NCI-H2029 treated with DMSO at 0.1 percent for 48 hours (cell line): ENCODE measurements at regions not wholly inside any gene's neighbourhood (a gene's known extent, or its start where the extent isn't known, plus 50 kb on each side); places are given as distances from the start of the nearest gene placed in this dataset.

Experiments used
- DNase-seq: peaks from one replicate; lab custom pipeline; 2025; lab: John Stamatoyannopoulos, UW

DNA sequence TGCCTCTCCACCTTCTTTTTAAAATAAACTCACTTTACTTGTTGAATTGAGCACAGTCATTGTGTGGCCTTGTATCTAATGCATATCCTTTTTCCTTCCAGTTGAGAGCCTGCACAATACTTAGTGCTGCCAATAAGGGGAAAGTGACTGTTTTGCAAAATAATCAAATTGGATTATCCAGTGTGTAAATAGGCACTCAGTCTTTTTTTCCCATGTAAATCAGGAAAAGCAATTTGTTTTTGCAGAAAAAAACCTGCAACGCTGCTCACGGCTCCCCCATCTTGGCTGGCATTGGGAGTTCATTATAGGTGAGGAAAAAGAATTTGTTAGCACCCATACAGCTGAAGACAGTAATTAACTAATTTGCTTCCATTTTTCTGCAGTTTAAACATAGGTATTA is 299.9 kb downstream of the CSNK1G3 start:
- no peak for DNase-seq

DNA sequence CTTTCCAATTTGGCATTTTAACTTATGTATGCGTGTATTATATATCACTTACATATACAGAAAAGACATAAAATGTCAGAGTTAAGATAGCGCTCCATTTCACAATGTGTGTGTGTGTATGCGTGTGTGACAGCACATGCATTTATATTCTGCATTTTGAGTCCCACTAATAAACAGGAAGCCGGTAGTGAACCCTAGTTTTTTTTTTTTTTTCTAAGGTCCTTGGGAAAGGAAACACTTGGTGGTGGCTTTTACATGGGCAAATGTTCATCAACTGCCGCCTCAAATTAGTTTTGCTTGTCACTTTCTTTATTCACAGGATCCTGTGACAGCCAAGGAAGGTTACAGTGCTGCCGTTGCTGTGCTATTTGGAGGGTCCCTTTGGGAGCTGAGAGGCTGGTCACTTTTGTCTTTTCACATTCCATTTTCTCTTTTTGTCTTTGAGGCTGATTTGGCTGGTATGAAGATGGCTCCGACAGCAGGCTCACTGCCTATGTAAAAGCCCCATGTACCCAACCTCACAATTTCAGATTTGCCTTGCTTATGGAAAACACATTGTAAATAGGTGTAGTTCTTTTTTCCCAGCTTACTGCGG is 298.9 kb downstream of the CSNK1G3 start:
- no peak for DNase-seq

DNA sequence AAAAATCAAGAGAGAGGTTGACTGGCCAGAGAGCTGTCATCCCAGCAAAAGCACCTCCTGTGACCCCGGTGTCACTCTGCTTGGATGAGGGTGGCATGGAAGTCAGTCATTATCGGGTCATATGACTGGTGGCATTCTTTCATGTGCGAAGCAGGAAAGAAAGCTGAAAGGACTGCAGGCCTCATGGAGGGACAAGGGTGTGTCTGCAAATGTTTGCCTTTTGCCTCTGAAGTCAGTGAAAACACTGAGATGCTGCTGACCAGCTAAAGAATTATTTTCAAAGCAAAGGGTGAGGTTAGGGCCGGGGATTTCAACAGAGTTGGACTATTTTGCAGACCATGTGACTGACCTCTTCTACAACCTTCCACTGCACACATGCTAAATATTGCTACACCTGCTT is 298.3 kb downstream of the CSNK1G3 start:
- no peak for DNase-seq

DNA sequence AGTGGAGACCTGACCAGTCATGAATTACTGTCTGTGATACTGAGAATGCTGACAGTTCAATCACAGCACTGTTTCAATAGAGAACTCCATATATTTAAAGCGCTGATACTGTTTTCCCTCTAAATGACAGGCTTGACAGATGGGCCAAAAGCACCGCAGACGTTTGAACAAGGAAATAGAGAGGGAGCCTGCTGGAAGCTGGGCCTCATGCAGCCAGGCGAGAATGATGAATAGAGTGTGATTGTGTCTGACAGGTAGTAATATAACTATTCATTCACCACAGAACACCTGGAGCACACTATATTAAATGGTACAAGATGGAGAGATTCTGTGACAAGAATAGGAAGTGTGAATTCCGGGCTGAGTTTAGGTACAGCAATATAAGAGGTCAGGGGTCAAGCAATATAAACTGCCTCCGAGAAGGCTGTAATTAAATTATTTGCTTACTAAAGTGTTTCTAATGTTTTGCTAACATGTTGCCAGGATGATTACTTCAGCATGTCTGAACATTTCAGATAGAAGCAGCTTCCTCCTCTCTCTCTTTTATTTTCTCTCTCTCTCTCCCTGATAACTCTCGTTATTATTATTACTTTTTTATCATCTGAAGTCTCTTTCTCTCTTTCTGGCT is 297.7 kb downstream of the CSNK1G3 start:
- peak; percentile 63 for DNase-seq

DNA sequence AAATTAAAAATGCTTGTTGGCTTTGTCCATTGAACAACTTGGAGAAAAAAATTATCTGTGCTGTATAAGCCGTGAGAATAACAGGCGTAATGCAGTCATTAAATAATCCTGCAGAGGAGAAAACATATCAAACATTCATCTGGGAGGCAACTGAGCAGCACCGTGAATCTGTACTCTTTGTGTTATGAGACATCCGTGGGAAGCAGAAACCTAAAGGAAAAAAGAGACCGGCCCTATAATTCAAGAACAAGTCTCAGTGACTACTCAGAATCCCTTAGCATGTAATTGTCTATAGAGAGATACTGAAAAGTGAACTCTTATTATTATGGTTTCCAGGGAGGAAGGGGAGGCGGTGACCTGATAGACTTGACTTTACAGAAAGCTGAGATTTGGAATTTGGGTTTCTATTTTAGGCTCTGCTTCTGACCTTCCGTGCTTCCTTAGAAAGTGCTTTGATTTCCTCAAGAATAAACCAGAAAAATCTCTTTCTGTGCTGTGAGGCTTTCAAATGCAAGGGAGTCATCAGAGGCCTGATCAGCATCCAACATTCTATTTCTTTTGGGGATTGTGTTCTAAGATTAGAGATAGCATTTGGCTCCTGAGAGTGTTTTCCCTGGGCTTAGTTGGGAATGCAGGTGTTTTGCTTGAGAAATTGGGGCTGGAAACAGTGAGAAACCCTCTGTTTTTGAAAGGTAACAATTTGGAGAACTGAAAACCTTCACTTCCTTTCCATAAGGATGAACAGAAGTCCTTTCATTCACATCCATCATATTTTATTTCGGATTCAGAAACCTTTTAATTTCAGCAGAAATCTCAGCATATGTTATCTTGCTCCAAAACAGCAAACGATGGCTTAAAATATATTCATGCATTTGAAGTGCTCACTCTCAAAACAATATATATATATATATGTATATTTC is 296.7 kb downstream of the CSNK1G3 start:
- DNase-seq, result no peak

DNA sequence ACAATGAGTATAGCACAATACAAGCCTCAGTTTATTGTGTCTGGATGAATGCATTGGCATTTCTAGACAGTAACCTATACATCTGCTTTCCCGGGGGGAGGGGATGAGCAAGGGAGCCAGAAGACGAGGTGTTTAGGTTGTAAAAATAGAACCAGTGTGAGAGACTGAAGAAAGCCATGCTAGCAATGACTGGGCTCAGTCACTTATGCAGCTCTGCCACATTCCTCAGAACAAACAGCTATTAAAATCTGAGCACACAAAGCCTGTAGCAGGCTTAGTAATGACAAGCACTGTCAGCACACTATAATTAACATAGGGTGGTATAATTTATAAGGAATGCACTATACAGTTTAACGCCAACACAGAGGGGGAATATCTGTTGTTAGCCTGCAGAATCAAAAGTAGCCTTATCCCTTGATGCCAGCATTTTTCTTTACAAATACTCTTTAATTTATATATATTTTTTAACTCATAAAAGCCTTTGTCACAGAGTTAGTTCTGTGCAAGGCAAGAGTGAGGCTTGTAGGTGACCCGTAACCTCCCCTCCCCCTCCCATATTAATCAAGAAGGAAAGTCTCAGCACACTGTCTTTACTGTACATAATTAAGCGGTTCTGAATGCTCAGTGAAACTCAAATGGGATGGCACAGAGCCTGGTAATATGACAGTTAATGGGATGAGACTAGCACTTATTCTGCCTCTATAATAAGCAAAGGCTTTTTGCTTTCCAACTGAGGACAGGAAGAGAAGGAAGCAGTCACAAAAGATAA is 295.4 kb downstream of the CSNK1G3 start:
- peak; percentile 23 for DNase-seq

DNA sequence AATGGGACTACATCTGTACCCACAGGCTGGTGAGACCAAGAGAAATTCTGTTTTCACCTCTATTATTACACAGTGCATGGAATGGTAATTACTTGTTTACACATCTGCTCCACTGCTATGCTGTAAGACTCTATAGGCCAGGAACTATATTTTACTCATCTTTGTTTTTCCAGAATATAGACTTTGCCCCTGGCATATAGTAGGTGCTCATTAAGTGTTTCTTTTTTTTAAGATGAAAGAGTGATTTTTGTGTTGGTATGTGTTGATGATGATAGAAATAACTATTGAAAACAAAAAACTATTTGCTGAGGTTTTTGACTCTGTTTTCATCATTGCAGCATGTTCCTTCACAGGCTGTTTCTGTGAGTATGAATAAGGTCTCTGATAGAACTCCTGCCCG is 294.7 kb downstream of the CSNK1G3 start:
- no peak for DNase-seq

DNA sequence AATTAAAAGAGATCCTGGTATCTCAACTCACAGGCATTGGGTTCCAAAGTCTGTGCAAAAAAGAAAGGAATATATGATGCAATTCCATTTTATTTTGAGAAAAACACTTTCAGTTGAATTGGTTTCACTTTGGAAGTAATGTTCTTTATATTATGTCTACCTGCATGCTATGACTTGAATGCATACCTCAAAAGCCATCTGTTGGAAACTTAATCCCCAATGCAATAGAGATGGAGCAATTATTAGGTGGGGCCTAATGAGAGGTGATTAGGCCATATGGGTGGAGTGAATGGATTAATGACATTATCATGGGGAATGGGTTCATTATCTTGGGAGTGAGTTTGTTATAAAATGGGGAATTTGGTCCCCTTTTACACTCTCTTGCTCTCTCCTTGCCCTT is 293.3 kb downstream of the CSNK1G3 start:
- DNase-seq, result no peak

DNA sequence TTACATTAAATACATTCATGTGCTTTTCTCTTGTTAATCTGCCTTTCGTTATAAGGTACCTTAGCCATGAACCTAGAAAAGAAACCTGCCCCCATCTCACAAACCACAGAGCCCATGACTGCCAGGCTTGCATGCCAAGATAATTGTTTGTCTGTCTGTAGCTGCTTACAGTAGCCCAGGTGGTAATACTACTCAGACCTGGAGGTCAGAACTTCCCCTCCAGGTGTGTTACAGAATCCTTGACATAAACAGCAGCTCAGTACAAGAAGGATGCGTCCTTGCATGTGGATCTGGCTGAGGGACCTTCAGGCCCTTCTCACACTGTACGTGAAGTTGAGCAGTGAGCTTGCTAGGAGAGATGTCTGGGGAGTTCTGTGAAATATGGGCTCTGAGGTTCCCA is 291.4 kb downstream of the CSNK1G3 start:
- no peak for DNase-seq

DNA sequence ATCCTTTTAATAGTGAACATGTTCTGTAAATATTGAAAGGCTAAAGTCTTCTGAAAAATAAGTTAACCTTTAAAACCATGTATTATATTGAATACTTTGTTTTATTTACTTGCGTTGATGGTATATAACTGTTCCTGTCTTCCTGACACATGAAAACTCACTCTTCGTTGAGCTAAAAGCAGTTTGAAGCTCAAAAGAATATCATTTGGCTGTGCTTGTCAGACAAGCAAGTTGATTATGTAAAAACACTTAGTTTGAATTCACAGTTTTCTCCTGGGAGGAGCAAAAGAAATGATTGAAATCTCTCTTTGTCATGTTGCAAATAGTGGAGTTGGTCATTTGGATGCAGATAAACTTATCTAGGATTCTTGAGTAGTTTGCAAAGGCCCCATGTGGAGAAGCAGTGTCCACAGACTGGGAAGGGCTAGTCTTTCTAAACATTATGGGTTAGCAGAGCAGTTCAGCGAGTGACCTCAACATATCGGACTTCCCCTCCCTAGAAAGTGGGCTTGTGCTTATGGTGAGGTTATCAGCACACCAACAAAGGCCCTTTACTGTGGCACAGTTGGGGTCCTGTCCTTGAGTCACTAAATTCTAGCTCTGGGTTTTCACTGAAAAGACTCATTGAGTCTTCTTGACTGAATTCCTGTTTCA is 290.4 kb downstream of the CSNK1G3 start:
- DNase-seq, result no peak

DNA sequence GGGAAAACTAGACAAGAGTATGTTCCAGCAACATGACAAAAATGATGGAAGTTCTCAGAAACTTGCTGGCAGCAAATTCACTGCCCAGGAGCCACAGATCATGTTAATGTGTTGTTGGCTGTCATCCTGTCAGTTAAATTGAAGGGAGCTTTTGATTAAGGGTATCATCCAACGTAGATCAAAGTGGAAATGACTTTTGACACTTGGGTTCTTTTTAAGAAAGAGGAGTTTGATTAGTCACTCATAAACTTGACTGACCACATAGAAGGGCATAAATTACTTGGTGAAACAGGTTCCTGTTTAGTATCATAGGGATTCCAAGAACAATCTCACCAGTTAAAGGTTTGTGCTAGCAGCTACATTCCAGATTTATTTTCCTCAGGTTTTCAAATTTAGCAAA is 288.7 kb downstream of the CSNK1G3 start:
- no peak for DNase-seq

DNA sequence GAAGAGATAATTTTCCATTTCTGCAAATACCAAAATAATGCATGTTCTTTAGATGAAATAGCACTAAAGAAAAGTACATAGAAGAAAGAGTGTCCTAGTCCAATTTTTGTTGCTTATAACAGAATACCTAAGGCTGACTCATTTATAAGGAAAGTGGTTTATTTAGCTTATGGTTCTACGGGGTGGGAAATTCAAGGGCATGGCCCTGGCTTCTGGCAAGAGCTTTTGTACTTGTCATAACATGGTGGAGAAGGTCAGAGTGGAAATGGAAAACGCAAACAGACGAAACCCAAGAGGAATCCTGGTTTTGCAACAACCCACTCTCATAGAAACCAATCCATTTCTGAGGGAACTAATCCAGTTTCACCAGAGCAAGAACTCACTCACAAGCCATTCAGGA is 283.7 kb downstream of the CSNK1G3 start:
- no peak for DNase-seq

DNA sequence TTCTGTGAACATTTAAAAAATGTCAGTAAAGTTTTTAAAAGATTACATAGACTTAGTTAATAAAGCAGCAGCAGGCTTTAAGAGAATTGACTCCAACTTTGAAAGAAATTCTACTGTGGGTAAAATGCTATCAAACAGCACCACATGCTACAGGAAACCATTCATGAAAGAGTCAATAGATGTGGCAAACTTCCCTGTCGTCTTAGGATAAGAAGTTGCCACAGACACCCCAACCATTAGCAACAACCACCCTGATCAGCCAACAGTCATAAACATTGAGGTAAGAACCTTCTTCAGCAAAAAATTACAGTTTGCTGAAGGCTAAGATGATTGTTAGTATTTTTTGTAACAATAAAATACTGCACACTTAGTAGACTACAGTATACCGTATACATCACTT is 278.2 kb downstream of the CSNK1G3 start:
- no peak for DNase-seq

DNA sequence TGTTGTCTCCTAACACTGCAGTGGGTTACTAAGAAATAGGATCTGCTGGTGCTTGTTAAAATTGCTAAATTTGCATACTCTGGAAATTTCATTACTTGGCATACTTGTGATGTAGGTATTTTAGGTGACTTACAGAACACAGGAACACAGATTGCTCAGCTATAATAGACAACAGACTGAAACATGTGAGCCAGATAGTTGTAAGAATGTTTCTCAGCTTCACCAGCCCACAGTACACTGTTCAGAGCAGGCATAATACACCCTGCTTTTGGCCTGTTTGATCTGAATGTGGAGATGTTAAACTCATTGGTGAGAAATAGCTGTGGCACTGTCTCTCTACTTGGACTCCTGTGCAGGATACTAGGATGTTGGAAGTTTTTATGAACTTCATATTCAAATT is 275.7 kb downstream of the CSNK1G3 start:
- no peak for DNase-seq

DNA sequence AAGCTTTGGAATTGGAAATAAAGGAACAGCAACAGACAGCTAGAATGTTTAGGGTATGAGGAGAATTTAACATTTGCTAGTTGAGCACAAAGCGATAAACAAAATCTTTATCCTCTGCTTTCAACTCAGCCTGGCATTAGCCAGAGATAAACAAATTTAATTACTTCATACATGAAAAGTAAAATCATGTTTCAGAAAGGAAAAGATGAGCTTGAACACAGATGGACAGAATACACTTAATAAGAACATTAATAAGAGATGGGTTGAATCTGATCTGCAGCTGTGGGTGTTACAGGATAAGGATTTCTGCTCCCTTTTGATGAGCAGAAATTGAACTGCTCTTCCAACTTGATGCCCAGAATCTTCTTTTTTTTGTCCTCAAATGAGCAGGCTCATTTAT is 275.2 kb downstream of the CSNK1G3 start:
- no peak for DNase-seq

DNA sequence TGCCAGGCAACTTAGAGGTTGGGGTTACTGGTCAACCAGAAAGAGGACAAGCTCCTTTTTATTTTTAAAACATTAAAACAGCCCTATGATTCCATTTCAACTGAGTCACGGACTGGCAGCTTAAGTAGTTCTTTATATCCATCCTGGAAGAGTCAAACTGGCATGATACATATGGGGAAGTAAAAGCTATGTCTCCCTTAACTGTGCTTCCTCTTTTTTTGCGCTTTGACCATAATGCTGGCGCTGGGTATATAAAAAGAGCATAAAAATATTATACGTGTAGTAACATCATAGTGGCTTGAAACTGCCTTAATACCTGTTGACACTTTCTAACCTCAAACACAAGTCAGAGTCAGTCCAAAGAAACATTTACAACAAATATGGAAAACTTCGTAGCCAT is 274.4 kb downstream of the CSNK1G3 start:
- no peak for DNase-seq

DNA sequence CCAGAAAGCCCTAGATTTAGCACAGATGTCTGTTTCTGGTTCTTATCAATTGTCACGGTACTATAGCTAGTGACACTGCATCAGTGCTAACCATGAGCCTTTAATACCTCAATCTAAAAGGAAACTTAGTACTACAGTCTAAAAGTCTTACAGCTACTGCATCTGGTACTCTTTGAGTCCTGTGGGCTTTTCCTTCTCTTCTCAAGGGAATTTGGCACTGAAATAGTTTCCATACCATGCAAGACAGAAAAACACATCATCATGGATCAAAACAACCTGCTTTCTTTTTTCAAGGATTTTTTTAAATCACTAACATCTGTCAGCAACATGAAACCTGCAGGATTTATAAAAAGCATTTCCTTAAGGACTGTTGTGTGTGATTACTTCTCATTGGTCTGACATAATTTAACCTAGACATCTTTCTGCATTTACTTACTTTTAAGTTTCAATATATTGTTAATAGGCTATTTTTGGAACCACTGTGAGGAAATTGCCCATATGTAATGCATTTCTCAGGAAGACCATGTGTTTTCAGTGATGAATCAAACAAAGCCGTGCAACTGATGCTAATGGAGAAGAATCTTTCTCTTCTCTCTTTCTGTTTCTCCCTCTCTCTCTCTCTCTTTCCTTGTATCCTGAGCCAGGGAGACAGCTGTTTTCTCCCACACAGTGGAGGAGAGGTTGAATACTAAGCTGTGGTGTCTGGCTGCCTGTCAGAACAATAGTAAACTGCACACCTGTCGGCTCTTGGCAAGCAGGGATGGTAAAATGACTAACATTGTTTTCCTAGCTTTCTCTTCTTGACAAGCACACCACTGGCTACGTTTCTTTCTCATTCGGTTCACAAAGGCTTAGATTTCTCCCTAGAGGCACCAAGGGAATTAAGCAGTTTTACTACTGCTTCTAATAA is 273.4 kb downstream of the CSNK1G3 start:
- peak; percentile 91 for DNase-seq

DNA sequence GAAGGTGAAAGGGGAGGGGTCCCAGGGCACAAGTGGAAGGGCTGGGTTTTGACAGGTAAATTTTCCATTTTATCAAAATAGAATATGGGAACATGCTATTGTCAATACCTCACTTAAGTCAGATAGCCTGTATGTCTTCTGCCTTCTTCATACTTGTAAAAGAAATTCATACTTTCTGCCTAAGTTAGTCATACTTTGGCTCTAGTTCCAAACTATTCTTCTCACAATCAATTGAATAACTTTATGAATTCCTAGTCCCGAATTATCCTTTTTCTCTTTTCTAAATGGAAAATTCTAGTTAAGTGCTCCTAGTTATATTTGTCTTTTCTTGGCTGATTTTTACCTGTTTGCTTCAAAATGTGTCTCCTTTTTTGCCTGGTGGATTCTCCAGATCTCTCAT is 271.4 kb downstream of the CSNK1G3 start:
- no peak for DNase-seq

DNA sequence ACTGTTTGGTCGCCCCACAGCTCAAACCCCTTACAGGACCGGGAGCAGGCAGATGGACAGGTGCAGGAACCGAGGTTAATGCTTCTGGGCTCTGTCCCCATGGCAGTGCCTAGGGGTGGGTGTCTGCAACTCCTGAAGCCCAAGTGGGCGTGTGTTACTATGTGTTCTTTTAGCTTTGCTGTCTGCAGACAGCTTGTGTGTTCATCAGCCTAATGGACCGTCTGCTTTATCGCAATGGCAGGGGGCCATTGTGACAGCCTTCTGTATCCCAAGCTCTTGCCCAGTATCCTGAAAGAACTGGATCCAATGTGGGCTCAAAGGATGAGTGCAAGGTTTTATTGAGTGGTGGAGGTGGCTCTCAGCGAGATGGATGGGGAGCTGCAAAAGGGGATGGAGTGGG is 266.7 kb downstream of the CSNK1G3 start:
- no peak for DNase-seq

DNA sequence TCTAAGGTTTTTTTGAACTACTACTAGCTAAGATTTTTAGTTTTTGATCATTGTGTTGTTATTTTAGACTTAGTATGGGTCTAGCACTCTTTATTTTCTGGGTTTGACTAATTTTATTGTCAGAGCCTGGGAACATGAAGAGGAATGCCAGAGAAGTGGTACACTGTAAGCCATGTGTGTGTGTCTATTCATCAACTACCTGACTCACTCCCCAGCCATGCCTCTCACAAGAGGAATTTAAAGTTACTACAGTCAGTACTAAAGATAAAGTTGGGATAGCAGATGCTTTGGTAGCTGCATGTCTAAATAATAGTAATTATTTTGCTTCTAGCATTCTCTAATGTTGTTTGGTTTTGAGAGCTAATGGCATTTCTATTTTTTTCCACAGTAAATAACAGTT is 264.8 kb downstream of the CSNK1G3 start:
- DNase-seq, result no peak

DNA sequence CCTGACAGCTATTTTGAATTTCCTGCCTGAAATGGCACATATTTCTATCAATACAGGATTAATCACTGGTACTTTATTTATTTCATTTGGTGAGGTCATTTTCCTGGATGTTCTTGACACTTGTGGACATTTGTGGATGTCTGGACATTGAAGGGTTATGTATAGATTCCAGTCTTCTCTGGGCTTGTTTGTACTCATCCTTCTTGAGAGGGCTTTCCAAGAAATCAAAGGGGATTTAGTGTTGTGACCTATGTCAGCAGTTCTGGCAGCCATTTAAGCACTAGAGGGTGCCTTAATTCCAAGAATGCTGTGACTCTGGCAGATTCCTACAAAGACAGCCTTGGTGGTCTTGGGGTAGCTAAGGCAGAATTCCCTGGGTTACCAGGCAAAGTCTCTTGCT is 259.7 kb downstream of the CSNK1G3 start:
- DNase-seq, result no peak
